GM18951 (cell line): ENCODE measurements at regions not wholly inside any gene's neighbourhood (a gene's known extent, or its start where the extent isn't known, plus 50 kb on each side); places are given as distances from the start of the nearest gene placed in this dataset.
"Not testable (repeated sequence)": the region's sequence is repeated elsewhere in the genome, so short reads cannot be mapped to it uniquely, and the experiment has no call there.

ENCODE experiments used
- POLR2A ChIP-seq: IDR thresholded peaks from 4 replicates; pipeline ENCODE4 v1.6.1; 2011; ENCODE audit warnings: mild to moderate bottlenecking; ENCODE audit not compliant: insufficient read length, insufficient read depth; ENCODE audit errors: extremely low read depth
- in situ Hi-C: fragments of 300-500 bp; cut with MboI; formaldehyde crosslinking; loops from one replicate; pipeline ENCODE4 v1.12.0; 2022; ENCODE audit warnings: low sequenced_read_pairs, mixed read lengths, inconsistent platforms; ENCODE audit not compliant: unreplicated experiment

DNA sequence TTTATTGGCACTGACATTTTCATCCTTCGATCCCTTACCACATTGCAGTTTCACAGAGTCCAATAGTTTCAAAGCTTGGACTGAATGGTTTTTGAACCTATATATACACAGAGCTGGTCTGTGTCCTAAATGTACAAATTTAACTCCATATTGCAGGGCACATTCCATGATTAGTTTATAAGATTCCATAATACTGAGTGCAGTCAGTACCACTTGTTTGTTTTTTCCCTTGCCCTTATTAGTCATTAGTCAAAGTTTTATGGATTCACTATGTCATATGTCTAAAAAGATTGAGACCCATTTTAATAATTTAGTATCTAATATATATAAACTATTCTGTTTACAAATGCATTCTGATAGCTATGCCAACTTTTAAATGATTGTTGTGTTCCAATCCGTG, 654.8 kb upstream of the MEF2C start:
- in situ Hi-C loops = no loop called here
- no peak for TF ChIP-seq POLR2A

- in situ Hi-C loops = no loop called here
- no peak for TF ChIP-seq POLR2A
Observed at GRCh38 chr5:89536020-89536419, 653.0 kb upstream of the MEF2C start.

- in situ Hi-C loops = no loop called here
Observed at GRCh38 chr5:89535411-89535810, 652.4 kb upstream of the MEF2C start.

DNA sequence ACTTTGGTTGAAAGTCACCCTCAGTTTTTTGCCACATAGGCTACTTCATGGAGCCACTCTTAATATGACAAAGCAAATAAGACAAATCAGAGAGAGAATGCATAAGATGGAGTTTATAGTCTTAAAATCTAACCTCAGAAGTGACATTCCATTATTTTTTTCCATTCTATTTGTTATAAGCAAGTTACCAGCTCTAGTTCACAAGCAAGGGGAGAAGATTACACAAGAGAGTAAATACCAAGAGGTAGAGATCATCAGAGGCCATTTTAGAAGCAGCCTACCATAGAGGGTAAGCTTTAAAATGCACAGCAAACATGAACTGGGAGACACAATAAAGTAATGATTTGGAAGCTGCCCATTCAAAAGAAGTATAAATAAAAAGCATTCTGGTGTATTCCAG, 651.3 kb upstream of the MEF2C start:
- TF ChIP-seq POLR2A = no peak
- in situ Hi-C loops = no loop called here

More at GRCh38 chr5:89535411-89535810, 652.4 kb upstream of the MEF2C start:
- TF ChIP-seq POLR2A = no peak

DNA sequence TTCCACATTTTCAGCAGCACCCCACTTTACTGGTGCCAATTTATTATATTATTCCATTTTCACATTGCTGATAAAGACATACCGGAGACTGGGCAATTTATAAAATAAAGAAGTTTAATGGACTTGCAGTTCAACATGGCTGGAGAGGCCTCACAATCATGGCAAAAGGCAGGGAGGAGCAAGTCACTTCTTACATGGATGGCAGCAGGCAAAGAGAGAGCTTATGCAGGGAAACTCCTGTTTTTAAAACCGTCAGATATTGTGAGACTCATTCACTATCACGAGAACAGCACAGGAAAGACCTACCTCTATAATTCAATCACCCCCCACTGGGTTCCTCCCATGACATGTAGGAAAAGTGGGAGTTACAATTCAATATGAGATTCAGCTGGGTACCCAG, 641.8 kb upstream of the MEF2C start:
- no peak for TF ChIP-seq POLR2A
- in situ Hi-C loops = no loop called here

- in situ Hi-C loops = not testable (repeated sequence)
Observed at GRCh38 chr5:89523867-89524266, 640.9 kb upstream of the MEF2C start.

DNA sequence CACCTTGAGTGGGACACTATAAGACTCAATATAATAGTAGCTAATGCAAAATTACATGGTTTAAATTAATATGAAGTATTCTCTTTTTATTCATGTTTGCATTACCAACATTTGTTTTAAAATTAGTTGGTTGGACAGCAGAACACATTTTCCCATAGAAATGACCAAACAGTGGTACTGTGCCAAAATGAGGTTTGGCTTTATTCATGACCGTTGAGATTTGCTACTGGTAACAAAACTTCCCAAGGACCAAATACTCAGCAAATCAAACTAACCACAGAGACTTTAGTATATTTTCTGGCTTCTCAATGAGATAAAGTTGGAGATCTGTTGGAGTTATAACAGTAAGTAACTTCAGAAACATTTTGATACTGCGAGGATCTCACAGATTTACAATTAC, 637.8 kb upstream of the MEF2C start:
- in situ Hi-C loops = no loop called here

GRCh38 chr5:89513299-89514044, 630.5 kb upstream of the MEF2C start:
- TF ChIP-seq POLR2A = no peak
- in situ Hi-C loops = no loop called here

More for the DNA sequence above, 637.8 kb upstream of the MEF2C start:
- TF ChIP-seq POLR2A = no peak

- in situ Hi-C loops = no loop called here
- TF ChIP-seq POLR2A = no peak
Observed at GRCh38 chr5:89504051-89504450, 621.1 kb upstream of the MEF2C start.

DNA sequence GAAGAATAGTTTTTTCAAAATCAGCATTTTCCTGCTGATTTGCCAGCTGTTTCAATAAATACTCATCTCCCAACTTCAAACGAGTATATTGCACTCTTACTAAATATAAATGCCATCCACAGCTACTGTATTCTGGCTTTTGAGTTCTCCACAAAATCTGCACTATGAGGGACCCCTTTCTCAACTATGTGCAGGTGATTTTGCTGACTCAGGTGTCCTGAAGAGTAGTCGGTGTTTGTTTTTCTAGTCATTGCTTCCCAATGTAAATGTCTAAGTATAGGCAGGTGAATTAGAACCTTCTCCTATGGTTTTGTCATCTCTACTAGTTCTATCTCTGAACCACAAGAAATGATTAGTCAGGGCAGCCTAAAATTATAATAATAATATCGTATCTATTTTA, 616.8 kb upstream of the MEF2C start:
- TF ChIP-seq POLR2A = no peak
- in situ Hi-C loops = no loop called here

- no peak for TF ChIP-seq POLR2A
- in situ Hi-C loops = no loop called here
Observed at GRCh38 chr5:89498699-89499098, 615.7 kb upstream of the MEF2C start.

GRCh38 chr5:89493414-89493813, 610.4 kb upstream of the MEF2C start:
- no peak for TF ChIP-seq POLR2A
- in situ Hi-C loops = no loop called here

DNA sequence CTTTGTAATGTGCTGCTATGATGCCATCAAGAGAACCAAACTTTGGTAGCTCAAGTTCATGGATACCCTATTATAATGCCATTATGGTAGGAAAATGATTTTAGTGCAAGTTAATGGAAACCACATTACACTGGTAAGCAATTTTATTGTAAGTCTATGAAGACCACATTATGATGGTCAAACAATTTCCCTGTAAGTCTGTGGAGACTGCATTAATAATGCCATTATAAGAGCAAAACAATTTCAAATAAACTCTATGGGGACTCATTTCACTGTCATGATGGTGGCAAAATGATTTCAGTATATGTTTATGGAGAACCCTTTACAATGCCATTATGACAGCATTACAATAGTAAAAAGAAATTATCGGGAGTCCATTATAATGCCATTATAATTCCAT, 602.0 kb upstream of the MEF2C start:
- TF ChIP-seq POLR2A = no peak
- in situ Hi-C loops = no loop called here

- no peak for TF ChIP-seq POLR2A
- in situ Hi-C loops = no loop called here
Observed at GRCh38 chr5:89480406-89481007, 597.5 kb upstream of the MEF2C start.
